Loucy (cell line): ENCODE measurements at regions not wholly inside any gene's neighbourhood (a gene's known extent, or its start where the extent isn't known, plus 50 kb on each side); places are given as distances from the start of the nearest gene placed in this dataset.
"Not testable (repeated sequence)": the region's sequence is repeated elsewhere in the genome, so short reads cannot be mapped to it uniquely, and the experiment has no call there.

Source experiments
- H2AFZ ChIP-seq: fragments of 200-600 bp; sonication (generic); 2 replicates; pipeline ENCODE4 v1.6.0; 2016; ENCODE audit warnings: antibody characterized with exemption, mild to moderate bottlenecking, low read length, moderate library complexity
- H3F3A ChIP-seq: fragments of 200-600 bp; 2 replicates; pipeline ENCODE4 v1.6.0; 2016; ENCODE audit warnings: antibody characterized with exemption, low read depth, mild to moderate bottlenecking
- H3K27me3 ChIP-seq: fragments of 200-600 bp; sonication (generic); 2 replicates; pipeline ENCODE4 v1.6.1; 2014; ENCODE audit warnings: low read length, mild to moderate bottlenecking; ENCODE audit not compliant: insufficient read depth, poor library complexity, severe bottlenecking
- H3K36me3 ChIP-seq: fragments of 200-600 bp; sonication (generic); 2 replicates; pipeline ENCODE4 v1.6.1; 2016; ENCODE audit warnings: low read length; ENCODE audit not compliant: insufficient read depth
- H3K4me1 ChIP-seq: fragments of 200-600 bp; sonication (generic); 2 replicates; pipeline ENCODE4 v1.5.1; 2014; ENCODE audit warnings: low read length, mild to moderate bottlenecking; ENCODE audit not compliant: insufficient read depth, poor library complexity, severe bottlenecking
- H3K4me2 ChIP-seq: fragments of 200-600 bp; sonication (generic); 2 replicates; pipeline ENCODE4 v1.6.0; 2014; ENCODE audit warnings: antibody characterized with exemption, low read length, low read depth, mild to moderate bottlenecking; ENCODE audit not compliant: poor library complexity, severe bottlenecking
- H3K4me3 ChIP-seq: fragments of 200-600 bp; sonication (generic); 2 replicates; pipeline ENCODE4 v1.5.1; 2014; ENCODE audit warnings: low read length, mild to moderate bottlenecking, mixed read lengths; ENCODE audit not compliant: poor library complexity, severe bottlenecking
- H3K79me2 ChIP-seq: fragments of 200-600 bp; sonication (generic); 2 replicates; pipeline ENCODE4 v1.6.1; 2014; ENCODE audit warnings: low read length; ENCODE audit not compliant: insufficient read depth
- H3K9ac ChIP-seq: fragments of 200-600 bp; sonication (generic); 2 replicates; pipeline ENCODE4 v1.6.0; 2014; ENCODE audit warnings: mild to moderate bottlenecking, low read depth, low read length, moderate library complexity; ENCODE audit not compliant: poor library complexity, severe bottlenecking
- H3K9me2 ChIP-seq: fragments of 200-600 bp; sonication (generic); replicated peaks from 2 replicates; pipeline ENCODE4 v1.6.1; 2016; ENCODE audit warnings: low read depth, low read length, mixed read lengths
- H3K9me3 ChIP-seq: fragments of 200-600 bp; sonication (generic); 2 replicates; pipeline ENCODE4 v1.6.1; 2014; ENCODE audit warnings: mild to moderate bottlenecking, antibody characterized with exemption, low read length, low read depth; ENCODE audit not compliant: insufficient read depth
- H4K20me1 ChIP-seq: fragments of 200-600 bp; sonication (generic); 2 replicates; pipeline ENCODE4 v1.6.0; 2014; ENCODE audit warnings: antibody characterized with exemption, low read length, mild to moderate bottlenecking; ENCODE audit not compliant: insufficient read depth, poor library complexity, severe bottlenecking
- EZH2phosphoT487 ChIP-seq: fragments of 200-600 bp; IDR thresholded peaks from 2 replicates; pipeline ENCODE4 v1.6.1; 2018; ENCODE audit warnings: antibody characterized with exemption, mild to moderate bottlenecking, moderate library complexity, borderline replicate concordance
- TF ChIP-seq, protein P1 (sequence below): fragments of 200-600 bp; sonication (generic); conservative IDR thresholded peaks from 2 replicates; pipeline ENCODE4 v1.5.1; 2014; ENCODE audit warnings: mild to moderate bottlenecking, antibody characterized with exemption, low read length

DNA sequence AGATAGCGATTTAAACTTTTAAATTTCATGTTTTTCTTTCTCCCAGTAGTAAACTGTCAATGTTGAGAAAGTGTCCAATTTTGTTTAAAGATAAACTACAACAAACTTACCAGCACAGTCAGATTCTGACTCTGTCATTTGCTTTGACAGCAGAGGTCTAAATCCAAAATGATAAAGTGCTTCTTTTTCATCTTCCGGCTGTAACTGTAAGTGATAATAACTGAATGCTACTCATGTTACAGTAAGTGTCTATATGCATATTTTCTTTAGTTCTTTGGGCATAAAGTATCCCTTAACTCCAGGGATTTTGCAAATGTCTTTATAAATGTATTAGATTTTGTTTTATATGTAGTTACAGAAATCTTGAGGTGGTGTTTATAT is 610.4 kb downstream of the RFPL4B start:
- Histone ChIP-seq H3K79me2 (no peaks in the 10 kb centered on the region), H2AFZ (no peak overlapping the region), H3K9ac (no peak overlapping the region), H3K4me1 (no peaks in the 10 kb centered on the region), H3K4me2 (no peak overlapping the region), H4K20me1 (no peaks in the 10 kb centered on the region), H3K36me3 (no peaks in the 10 kb centered on the region), H3K4me3 (no peak overlapping the region), H3K9me2 (no peaks in the 10 kb centered on the region), H3F3A (no peaks in the 10 kb centered on the region), H3K9me3 (no peaks in the 10 kb centered on the region), H3K27me3 (no peaks in the 10 kb centered on the region)
- TF ChIP-seq EZH2phosphoT487 = no peak
- TF ChIP-seq, protein P1, sequence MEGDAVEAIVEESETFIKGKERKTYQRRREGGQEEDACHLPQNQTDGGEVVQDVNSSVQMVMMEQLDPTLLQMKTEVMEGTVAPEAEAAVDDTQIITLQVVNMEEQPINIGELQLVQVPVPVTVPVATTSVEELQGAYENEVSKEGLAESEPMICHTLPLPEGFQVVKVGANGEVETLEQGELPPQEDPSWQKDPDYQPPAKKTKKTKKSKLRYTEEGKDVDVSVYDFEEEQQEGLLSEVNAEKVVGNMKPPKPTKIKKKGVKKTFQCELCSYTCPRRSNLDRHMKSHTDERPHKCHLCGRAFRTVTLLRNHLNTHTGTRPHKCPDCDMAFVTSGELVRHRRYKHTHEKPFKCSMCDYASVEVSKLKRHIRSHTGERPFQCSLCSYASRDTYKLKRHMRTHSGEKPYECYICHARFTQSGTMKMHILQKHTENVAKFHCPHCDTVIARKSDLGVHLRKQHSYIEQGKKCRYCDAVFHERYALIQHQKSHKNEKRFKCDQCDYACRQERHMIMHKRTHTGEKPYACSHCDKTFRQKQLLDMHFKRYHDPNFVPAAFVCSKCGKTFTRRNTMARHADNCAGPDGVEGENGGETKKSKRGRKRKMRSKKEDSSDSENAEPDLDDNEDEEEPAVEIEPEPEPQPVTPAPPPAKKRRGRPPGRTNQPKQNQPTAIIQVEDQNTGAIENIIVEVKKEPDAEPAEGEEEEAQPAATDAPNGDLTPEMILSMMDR = no peak

DNA sequence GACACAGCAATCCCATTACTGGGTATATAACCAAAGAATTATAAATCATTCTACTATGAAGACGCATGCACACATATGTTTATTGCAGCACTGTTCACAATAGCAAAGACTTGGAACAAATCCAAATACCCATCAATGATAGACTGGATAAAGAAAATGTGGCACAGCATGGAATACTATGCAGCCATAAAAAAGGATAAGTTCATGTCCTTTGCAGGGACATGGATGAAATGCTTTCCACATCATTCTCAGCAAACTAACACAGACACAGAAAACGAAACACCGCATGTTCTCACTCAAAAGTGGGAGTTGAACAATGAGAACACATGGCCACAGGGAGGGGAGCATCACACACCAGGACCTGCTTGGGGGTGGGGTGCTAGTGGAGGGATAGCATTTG is 613.0 kb downstream of the RFPL4B start:
- not testable (repeated sequence) for H3K36me3 ChIP-seq, H3K4me1 ChIP-seq, H3K79me2 ChIP-seq, H3K9me2 ChIP-seq, H3K4me3 ChIP-seq, H2AFZ ChIP-seq, H3K9ac ChIP-seq, H3K9me3 ChIP-seq, H4K20me1 ChIP-seq, H3F3A ChIP-seq, H3K4me2 ChIP-seq, H3K27me3 ChIP-seq

DNA sequence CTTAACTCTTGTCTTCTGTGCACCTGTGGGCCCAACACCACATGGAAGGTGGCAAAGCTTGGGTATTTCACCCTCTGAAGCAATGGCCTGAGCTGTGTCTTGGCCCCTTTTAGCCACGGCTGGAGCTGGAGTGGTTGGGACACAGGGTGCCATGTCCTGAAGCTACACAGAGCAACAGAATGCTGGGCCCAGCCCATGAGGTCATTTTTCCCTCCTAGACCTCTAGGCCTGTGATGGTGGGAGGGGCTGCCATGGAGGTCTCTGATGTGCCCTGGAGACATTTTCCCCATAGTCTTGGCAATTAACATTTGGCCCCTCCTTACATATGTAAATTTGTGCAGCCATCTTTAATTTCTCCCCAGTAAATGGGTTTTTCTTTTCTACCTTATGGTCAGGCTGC is 620.8 kb downstream of the RFPL4B start:
- Histone ChIP-seq H3K79me2 (no peaks in the 10 kb centered on the region), H4K20me1 (no peaks in the 10 kb centered on the region), H3F3A (no peaks in the 10 kb centered on the region), H3K4me3 (no peak overlapping the region), H3K9me2 (no peaks in the 10 kb centered on the region), H3K4me1 (no peaks in the 10 kb centered on the region), H3K27me3 (no peaks in the 10 kb centered on the region), H2AFZ (no peak overlapping the region), H3K36me3 (no peaks in the 10 kb centered on the region), H3K4me2 (no peak overlapping the region), H3K9me3 (no peaks in the 10 kb centered on the region), H3K9ac (no peak overlapping the region)
- TF ChIP-seq, protein P1 = no peak
- no peak for TF ChIP-seq EZH2phosphoT487

DNA sequence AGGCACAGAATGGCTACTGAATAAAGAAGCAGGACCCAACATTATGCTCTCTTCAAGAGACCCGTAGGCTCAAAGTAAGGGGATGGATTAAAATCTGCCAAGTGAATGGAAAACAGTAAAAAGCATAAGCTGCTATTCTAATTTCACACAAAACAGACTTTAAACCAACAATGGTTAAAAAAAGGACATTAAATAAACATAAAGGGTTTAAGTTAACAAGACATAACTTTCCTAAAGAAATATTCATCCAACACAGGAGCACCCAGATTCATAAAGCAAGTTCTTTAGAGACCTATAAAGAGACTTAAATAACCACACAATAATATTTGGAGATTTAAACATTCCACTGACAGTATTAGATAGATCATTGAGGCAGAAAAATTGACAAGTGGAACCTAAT is 624.5 kb downstream of the RFPL4B start:
- no peaks in the 10 kb centered on the region for H3K4me1 ChIP-seq
- H3K79me2 ChIP-seq = no peaks in the 10 kb centered on the region
- H3K9ac ChIP-seq = no peak overlapping the region
- no peaks in the 10 kb centered on the region for H4K20me1 ChIP-seq
- no peaks in the 10 kb centered on the region for H3K27me3 ChIP-seq
- H3K4me2 ChIP-seq = no peak overlapping the region
- H3K9me3 ChIP-seq = no peaks in the 10 kb centered on the region
- H3F3A ChIP-seq = no peaks in the 10 kb centered on the region
- no peak for TF ChIP-seq EZH2phosphoT487
- TF ChIP-seq, protein P1 = no peak
- no peak overlapping the region for H3K4me3 ChIP-seq
- no peaks in the 10 kb centered on the region for H3K9me2 ChIP-seq
- H3K36me3 ChIP-seq = no peaks in the 10 kb centered on the region
- H2AFZ ChIP-seq = no peak overlapping the region

DNA sequence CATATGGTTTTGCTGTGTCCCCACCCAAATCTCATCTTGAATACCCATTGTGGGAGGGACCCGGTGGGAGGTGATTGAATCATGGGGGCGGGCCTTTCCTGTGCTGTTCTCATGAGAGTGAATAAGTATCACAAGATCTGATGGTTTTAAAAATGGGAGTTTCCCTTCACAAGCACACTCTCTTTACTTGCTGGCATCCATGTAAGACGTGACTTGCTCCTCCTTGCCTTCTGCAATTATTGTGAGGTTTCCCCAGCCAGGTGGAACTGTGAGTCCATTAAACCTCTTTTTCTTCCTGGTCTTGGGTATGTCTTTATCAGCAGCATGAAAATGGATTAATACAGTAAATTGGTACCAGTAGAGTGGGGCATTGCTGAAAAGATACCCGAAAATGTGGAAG is 627.8 kb downstream of the RFPL4B start:
- H4K20me1 ChIP-seq, H3K9me2 ChIP-seq, H3K79me2 ChIP-seq, H3K9me3 ChIP-seq, H3K9ac ChIP-seq, H3F3A ChIP-seq, H3K36me3 ChIP-seq, H3K27me3 ChIP-seq, H3K4me1 ChIP-seq, H3K4me3 ChIP-seq, H2AFZ ChIP-seq, H3K4me2 ChIP-seq: not testable (repeated sequence)
